B cell (primary cell): ENCODE measurements at regions not wholly inside any gene's neighbourhood (a gene's known extent, or its start where the extent isn't known, plus 50 kb on each side); places are given as distances from the start of the nearest gene placed in this dataset.

Experiments used
- ATAC-seq: fragments of 200-7000 bp; cut with Tn5 transposase; one replicate; pipeline ENCODE4 v1.10.0; 2021; ENCODE audit warnings: low read depth, mild to moderate bottlenecking, moderate number of reproducible peaks, moderate library complexity
- CTCF ChIA-PET: fragments of 350-600 bp; sonication (Branson Sonifier 250); formaldehyde crosslinking; loops from one replicate; lab custom pipeline; 2021; ENCODE audit warnings: antibody characterized with exemption, inconsistent platforms; lab: Charles Lee
- POLR2A ChIA-PET: fragments of 350-600 bp; sonication (Branson Sonifier 250); formaldehyde crosslinking; loops from one replicate; lab custom pipeline; 2021; ENCODE audit warnings: antibody characterized with exemption; lab: Charles Lee
- DNase-seq: peaks from one replicate; pipeline ENCODE4 v3.0.0; 2013
- H2AFZ ChIP-seq: 2 replicates; pipeline ENCODE4 v1.6.1; 2012; ENCODE audit warnings: mild to moderate bottlenecking, low read depth, low read length; ENCODE audit not compliant: insufficient read depth, poor library complexity, severe bottlenecking
- H3K27ac ChIP-seq, 2 donors: 1 replicate in 1 of 2; 2 replicates in 1 of 2; pipeline ENCODE4 v1.5.1; 2012 to 2013; ENCODE audit warnings: low read length in 2 of 2, mild to moderate bottlenecking in 2 of 2, moderate library complexity in 1 of 2
- H3K27me3 ChIP-seq, 4 experiments: fragments of 200-600 bp in 1 of 4; sonication (generic) in 1 of 4; replicated peaks in 1 of 4; 1 replicate in 2 of 4; 2 replicates in 2 of 4; pipeline versions ENCODE4 v1.6.1 to v1.7.0; 2013 to 2016; ENCODE audit warnings: low read length in 3 of 4, mild to moderate bottlenecking in 2 of 4, mixed read lengths in 1 of 4, moderate library complexity in 1 of 4; ENCODE audit not compliant: insufficient read depth in 4 of 4, control insufficient read depth in 3 of 4; ENCODE audit errors: control extremely low read depth in 1 of 4
- H3K36me3 ChIP-seq, 2 experiments: replicated peaks in 1 of 2; 1 replicate in 1 of 2; 2 replicates in 1 of 2; pipeline versions ENCODE4 v1.6.1 to v1.7.1; 2013; ENCODE audit warnings: low read length in 1 of 2; ENCODE audit not compliant: insufficient read depth in 2 of 2, control insufficient read depth in 1 of 2; ENCODE audit errors: control extremely low read depth in 1 of 2, extremely low read depth in 1 of 2
- H3K4me1 ChIP-seq, 2 donors: fragments of 200-600 bp in 1 of 2; sonication (generic) in 1 of 2; 1 replicate in 1 of 2; 2 replicates in 1 of 2; pipeline versions ENCODE4 v1.5.1 to v1.6.1; 2013 to 2017; ENCODE audit warnings: low read length in 2 of 2; ENCODE audit not compliant: control insufficient read depth in 2 of 2, insufficient read depth in 2 of 2
- H3K4me2 ChIP-seq: replicated peaks from 2 replicates; pipeline ENCODE3; 2012; ENCODE audit warnings: mild to moderate bottlenecking, low read depth, low read length; ENCODE audit not compliant: poor library complexity, severe bottlenecking
- H3K4me3 ChIP-seq, 5 experiments: fragments of 200-600 bp in 1 of 5; sonication (generic) in 1 of 5; 1 replicate in 3 of 5; 2 replicates in 2 of 5; pipeline versions ENCODE4 v1.5.1 to v1.7.0; 2011 to 2016; ENCODE audit warnings: low read length in 4 of 5, mild to moderate bottlenecking in 4 of 5, low read depth in 2 of 5, control low read depth in 1 of 5, moderate library complexity in 1 of 5; ENCODE audit not compliant: insufficient read depth in 1 of 5; ENCODE audit errors: control extremely low read depth in 1 of 5, extremely low read depth in 1 of 5
- H3K79me2 ChIP-seq: fragments of 200-600 bp; sonication (generic); one replicate; pipeline ENCODE4 v1.6.0; 2016; ENCODE audit warnings: low read length; ENCODE audit not compliant: control insufficient read depth, insufficient read depth
- H3K9ac ChIP-seq: fragments of 200-600 bp; sonication (generic); 2 replicates; pipeline ENCODE4 v1.6.1; 2017; ENCODE audit warnings: mild to moderate bottlenecking, low read length, moderate library complexity
- H3K9me3 ChIP-seq, 3 donors: one replicate each; pipeline versions ENCODE4 v1.6.1 to v1.7.1; 2013; ENCODE audit warnings: low read length in 2 of 3; ENCODE audit not compliant: control insufficient read depth in 2 of 3, insufficient read depth in 1 of 3; ENCODE audit errors: control extremely low read depth in 1 of 3
- H4K20me1 ChIP-seq: 2 replicates; pipeline ENCODE4 v1.6.0; 2012; ENCODE audit warnings: mild to moderate bottlenecking, low read length; ENCODE audit not compliant: insufficient read depth, control insufficient read depth, poor library complexity, severe bottlenecking
- H3K27ac Mint-ChIP-seq: one replicate; pipeline ENCODE4 v1.8.0; 2021; ENCODE audit warnings: mixed read lengths
- H3K27me3 Mint-ChIP-seq: one replicate; pipeline ENCODE4 v1.8.0; 2021; ENCODE audit warnings: mixed read lengths
- H3K4me1 Mint-ChIP-seq: one replicate; pipeline ENCODE4 v1.8.0; 2021; ENCODE audit warnings: mixed read lengths
- H3K4me3 Mint-ChIP-seq: one replicate; pipeline ENCODE4 v1.8.0; 2021; ENCODE audit warnings: mixed read lengths
- H3K9me3 Mint-ChIP-seq: one replicate; pipeline ENCODE4 v1.8.0; 2022; ENCODE audit warnings: mixed read lengths; ENCODE audit not compliant: insufficient read depth
- EZH2 ChIP-seq: IDR thresholded peaks from 2 replicates; pipeline ENCODE4 v1.6.1; 2012; ENCODE audit warnings: borderline replicate concordance, low read depth, mild to moderate bottlenecking, moderate library complexity, low read length; ENCODE audit not compliant: insufficient read depth, poor library complexity, severe bottlenecking
- WGBS: methylation state at CpG from one replicate; pipeline ENCODE4 v1.1.5; 2013; ENCODE audit warnings: missing lambda C conversion rate; ENCODE audit not compliant: insufficient coverage; 5-methylcytosine and 5-hydroxymethylcytosine counted together
- intact Hi-C: fragments of 100-400 bp; cut with micrococcal nuclease; formaldehyde crosslinking; loops from one replicate; pipeline ENCODE4 v1.10.0; 2022
- TF ChIP-seq, protein P1 (sequence below): fragments of 200-600 bp; IDR thresholded peaks from one replicate; pipeline ENCODE4 v1.8.0; 2022; ENCODE audit warnings: antibody characterized with exemption, mild to moderate bottlenecking

DNA sequence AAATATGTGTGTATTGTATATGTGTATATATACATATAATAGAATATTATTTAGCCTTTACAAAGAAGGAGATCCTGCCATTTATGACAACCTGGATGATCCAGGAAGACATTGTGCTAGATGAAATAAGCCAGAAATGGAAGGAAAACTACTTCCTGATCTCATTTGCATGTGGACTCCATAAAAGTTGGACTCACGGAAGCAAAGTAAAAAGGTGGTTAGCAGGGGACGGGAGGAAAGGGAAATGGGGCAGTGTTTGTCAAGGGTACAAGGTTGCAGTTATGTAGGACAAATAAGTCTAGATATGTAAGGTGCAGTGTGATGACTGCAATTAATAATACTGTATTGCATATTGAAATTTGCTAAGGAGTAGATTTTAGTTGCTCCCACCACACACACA lies 331.1 kb upstream of the FSTL5 start:
- no peak overlapping the region for H3K9ac ChIP-seq
- H3K9me3 ChIP-seq, result peaks cover 0 to 3% (median 0%) of the 10 kb centered on the region in 3 donors
- WGBS, result 75% methylated on average over 2 of the region's 2 CpGs
- H3K4me1 ChIP-seq, result no peaks in the 10 kb centered on the region
- Mint-ChIP-seq H3K27me3 (no peaks in the 10 kb centered on the region), H3K4me3 (no peak overlapping the region), H3K4me1 (no peaks in the 10 kb centered on the region), H3K27ac (no peak overlapping the region), H3K9me3 (no peaks in the 10 kb centered on the region)
- ChIA-PET POLR2A (no interaction called here), CTCF (no interaction called here)
- no peaks in the 10 kb centered on the region for H3K36me3 ChIP-seq
- TF ChIP-seq EZH2, result no peak
- TF ChIP-seq, protein P1, sequence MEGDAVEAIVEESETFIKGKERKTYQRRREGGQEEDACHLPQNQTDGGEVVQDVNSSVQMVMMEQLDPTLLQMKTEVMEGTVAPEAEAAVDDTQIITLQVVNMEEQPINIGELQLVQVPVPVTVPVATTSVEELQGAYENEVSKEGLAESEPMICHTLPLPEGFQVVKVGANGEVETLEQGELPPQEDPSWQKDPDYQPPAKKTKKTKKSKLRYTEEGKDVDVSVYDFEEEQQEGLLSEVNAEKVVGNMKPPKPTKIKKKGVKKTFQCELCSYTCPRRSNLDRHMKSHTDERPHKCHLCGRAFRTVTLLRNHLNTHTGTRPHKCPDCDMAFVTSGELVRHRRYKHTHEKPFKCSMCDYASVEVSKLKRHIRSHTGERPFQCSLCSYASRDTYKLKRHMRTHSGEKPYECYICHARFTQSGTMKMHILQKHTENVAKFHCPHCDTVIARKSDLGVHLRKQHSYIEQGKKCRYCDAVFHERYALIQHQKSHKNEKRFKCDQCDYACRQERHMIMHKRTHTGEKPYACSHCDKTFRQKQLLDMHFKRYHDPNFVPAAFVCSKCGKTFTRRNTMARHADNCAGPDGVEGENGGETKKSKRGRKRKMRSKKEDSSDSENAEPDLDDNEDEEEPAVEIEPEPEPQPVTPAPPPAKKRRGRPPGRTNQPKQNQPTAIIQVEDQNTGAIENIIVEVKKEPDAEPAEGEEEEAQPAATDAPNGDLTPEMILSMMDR, result no peak
- no peak overlapping the region for H2AFZ ChIP-seq
- H3K79me2 ChIP-seq, result no peaks in the 10 kb centered on the region
- ATAC-seq (no peak), DNase-seq (no peak)
- intact Hi-C loops, result loop anchor here (5.0 kb wide), 3 partner anchors 183 to 1262 kb away; no protein-coding TSS in a partner anchor
- H3K27me3 ChIP-seq, result no peaks in the 10 kb centered on the region
- no peaks in the 10 kb centered on the region for H4K20me1 ChIP-seq
- no peak overlapping the region for H3K4me2 ChIP-seq
- H3K4me3 ChIP-seq, result no peak overlapping the region
- no peak overlapping the region for H3K27ac ChIP-seq

GRCh38 chr4:162485486-162485885 lies 321.7 kb upstream of the FSTL5 start:
- POLR2A ChIA-PET, result no interaction called here
- no peak overlapping the region for H3K27ac ChIP-seq
- H4K20me1 ChIP-seq, result no peaks in the 10 kb centered on the region
- Mint-ChIP-seq H3K4me3 (no peak overlapping the region), H3K27me3 (no peaks in the 10 kb centered on the region), H3K4me1 (no peaks in the 10 kb centered on the region), H3K9me3 (no peaks in the 10 kb centered on the region), H3K27ac (no peak overlapping the region)
- no peaks in the 10 kb centered on the region for H3K27me3 ChIP-seq
- DNase-seq (no peak), ATAC-seq (no peak)
- H3K4me3 ChIP-seq, result no peak overlapping the region
- H3K79me2 ChIP-seq, result no peaks in the 10 kb centered on the region
- peaks cover 0 to 3% (median 0%) of the 10 kb centered on the region in 3 donors for H3K9me3 ChIP-seq
- H3K36me3 ChIP-seq, result no peaks in the 10 kb centered on the region
- 90% methylated on average over 3 of the region's 6 CpGs for WGBS
- H3K9ac ChIP-seq, result no peak overlapping the region
- CTCF ChIA-PET, result no interaction called here
- intact Hi-C loops, result no loop called here
- no peak overlapping the region for H3K4me2 ChIP-seq
- TF ChIP-seq, protein P1, result no peak
- no peak for TF ChIP-seq EZH2
- no peak overlapping the region for H2AFZ ChIP-seq
- H3K4me1 ChIP-seq, result no peaks in the 10 kb centered on the region
